Left ventricle myocardium inferior (tissue), 1 donor: ENCODE measurements at regions not wholly inside any gene's neighbourhood (a gene's known extent, or its start where the extent isn't known, plus 50 kb on each side); places are given as distances from the start of the nearest gene placed in this dataset.
A peak's percentile ranks its signal among the peaks of the same experiment; 100 is the strongest.

ENCODE experiments used
- DNase-seq: peaks from one replicate; pipeline ENCODE4 v3.0.0-alpha.2; 2020
- H3K27ac ChIP-seq: fragments of 200-600 bp; replicated peaks from 2 replicates; pipeline ENCODE4 v1.8.0; 2021
- H3K27me3 ChIP-seq: fragments of 200-600 bp; 2 replicates; pipeline ENCODE4 v1.8.0; 2021; ENCODE audit warnings: low read depth
- H3K36me3 ChIP-seq: fragments of 200-600 bp; 2 replicates; pipeline ENCODE4 v1.8.0; 2021
- H3K4me1 ChIP-seq: fragments of 200-600 bp; 2 replicates; pipeline ENCODE4 v1.8.0; 2021
- H3K4me3 ChIP-seq: fragments of 200-600 bp; 2 replicates; pipeline ENCODE4 v1.8.0; 2021; ENCODE audit warnings: mild to moderate bottlenecking, moderate library complexity
- H3K9me3 ChIP-seq: fragments of 200-600 bp; replicated peaks from 2 replicates; pipeline ENCODE4 v1.8.0; 2021
- CTCF ChIP-seq: fragments of 200-600 bp; IDR thresholded peaks from 2 replicates; pipeline ENCODE4 v1.8.0; 2021; ENCODE audit warnings: antibody characterized with exemption, mild to moderate bottlenecking, borderline replicate concordance
- intact Hi-C: fragments of 100-400 bp; cut with micrococcal nuclease; formaldehyde crosslinking; loops from one replicate; pipeline ENCODE4 v1.11.0; 2022
- donor health status: DM: no; HTN: yes; CAD: no; lungs with severe emphysema.

GRCh38 chr5:172564883-172565282 lies 76.2 kb upstream of the NEURL1B start:
- H3K36me3 ChIP-seq: no peaks in the 10 kb centered on the region
- no peak overlapping the region for H3K27ac ChIP-seq
- no peaks in the 10 kb centered on the region for H3K9me3 ChIP-seq
- DNase-seq: no peak
- TF ChIP-seq CTCF: no peak
- no peak overlapping the region for H3K4me3 ChIP-seq
- peaks cover 3% of the 10 kb centered on the region for H3K4me1 ChIP-seq
- H3K27me3 ChIP-seq: no peaks in the 10 kb centered on the region
- intact Hi-C loops: no loop called here

GRCh38 chr5:172564188-172564587 lies 76.9 kb upstream of the NEURL1B start:
- Histone ChIP-seq H3K4me1 (peaks cover 3% of the 10 kb centered on the region), H3K36me3 (no peaks in the 10 kb centered on the region), H3K9me3 (no peaks in the 10 kb centered on the region), H3K4me3 (no peak overlapping the region), H3K27me3 (no peaks in the 10 kb centered on the region), H3K27ac (no peak overlapping the region)
- intact Hi-C loops: no loop called here
- TF ChIP-seq CTCF: no peak
- no peak for DNase-seq

GRCh38 chr5:172562443-172562842 lies 78.6 kb upstream of the NEURL1B start:
- H3K27ac ChIP-seq: no peak overlapping the region
- no peak for TF ChIP-seq CTCF
- intact Hi-C loops: no loop called here
- H3K4me3 ChIP-seq: no peak overlapping the region
- H3K9me3 ChIP-seq: no peaks in the 10 kb centered on the region
- H3K4me1 ChIP-seq: peaks cover 20% of the 10 kb centered on the region
- no peaks in the 10 kb centered on the region for H3K36me3 ChIP-seq
- DNase-seq: no peak
- H3K27me3 ChIP-seq: no peaks in the 10 kb centered on the region

GRCh38 chr5:172561151-172561550 lies 79.9 kb upstream of the NEURL1B start:
- DNase-seq: no peak
- Histone ChIP-seq H3K4me1 (peaks cover 30% of the 10 kb centered on the region), H3K9me3 (no peaks in the 10 kb centered on the region), H3K4me3 (no peak overlapping the region), H3K27me3 (no peaks in the 10 kb centered on the region), H3K27ac (no peak overlapping the region), H3K36me3 (no peaks in the 10 kb centered on the region)
- intact Hi-C loops: no loop called here
- TF ChIP-seq CTCF: no peak

GRCh38 chr5:172559004-172559932 lies 81.8 kb upstream of the NEURL1B start:
- peak overlapping the region; percentile 87 for H3K27ac ChIP-seq
- H3K4me3 ChIP-seq: peak overlapping the region; percentile 41
- H3K4me1 ChIP-seq: peaks cover 48% of the 10 kb centered on the region
- H3K9me3 ChIP-seq: no peaks in the 10 kb centered on the region
- DNase-seq: peak; percentile 71
- no peaks in the 10 kb centered on the region for H3K27me3 ChIP-seq
- no peaks in the 10 kb centered on the region for H3K36me3 ChIP-seq
- intact Hi-C loops: no loop called here
- no peak for TF ChIP-seq CTCF
